ENCODE measurements at regions not wholly inside any gene's neighbourhood (a gene's known extent, or its start where the extent isn't known, plus 50 kb on each side); places are given as distances from the start of the nearest gene placed in this dataset.
A peak's percentile ranks its signal among the peaks of the same experiment; 100 is the strongest.

DNA sequence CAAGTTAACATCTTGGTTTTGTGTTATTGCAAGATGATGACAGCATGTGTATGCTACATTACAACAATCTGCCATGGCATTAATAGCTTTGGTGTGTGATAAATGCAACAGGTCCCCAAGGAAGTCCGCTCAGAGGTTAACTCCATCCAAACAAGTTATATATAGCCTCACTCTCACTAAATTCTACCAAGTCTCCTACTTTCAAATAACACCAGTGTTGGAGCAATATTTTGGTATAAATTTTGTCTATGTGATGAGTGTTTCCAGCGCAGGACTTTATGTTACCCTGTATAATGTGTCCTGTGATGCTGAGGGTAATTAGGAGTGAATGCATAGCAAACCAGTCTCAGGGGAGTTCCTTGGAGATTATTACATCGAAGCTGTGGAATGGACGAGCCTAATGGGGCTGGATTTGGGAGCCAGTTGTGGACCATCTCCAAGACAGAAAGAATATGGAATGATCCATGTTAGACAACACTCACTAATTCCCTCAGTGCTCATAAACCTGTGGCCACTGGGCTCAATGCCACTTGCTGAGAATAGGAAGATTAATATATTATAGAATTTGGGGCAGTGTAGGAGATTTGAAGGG is 127.6 kb upstream of the CXCL12 start:
- no peak for TF ChIP-seq CTCF (IDR thresholded peaks at IDR 0.05; ENCODE audit: low read depth, low read length, missing control alignments)
- H3K4me3 ChIP-seq (replicated peaks; ENCODE audit: low read depth, low read length): no peak overlapping the region
- no peak for DNase-seq (ENCODE audit: extremely low read depth, low read depth)

DNA sequence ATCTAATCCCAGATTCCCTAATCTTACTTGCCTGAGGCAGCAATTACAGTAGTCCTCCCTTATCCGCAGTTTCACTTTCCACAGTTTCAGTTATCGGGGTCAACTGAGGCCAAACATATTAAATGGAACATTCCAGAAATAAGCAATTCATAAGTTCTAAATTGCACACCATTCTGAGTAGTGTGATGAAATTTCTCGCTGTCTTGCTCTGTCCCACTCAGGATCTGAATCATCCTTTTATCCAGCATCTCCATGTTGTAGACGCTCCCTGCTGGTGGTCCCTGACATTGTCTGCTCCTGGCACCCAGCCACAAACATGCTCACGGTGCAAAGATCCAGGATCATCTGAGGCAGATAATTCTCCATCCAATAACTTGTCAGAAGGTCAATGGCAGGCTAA is 128.7 kb upstream of the CXCL12 start:
- peak; percentile 14 for TF ChIP-seq CTCF (IDR thresholded peaks at IDR 0.05; ENCODE audit: low read depth, low read length, missing control alignments)
- DNase-seq (ENCODE audit: extremely low read depth, low read depth): no peak
- no peak overlapping the region for H3K4me3 ChIP-seq (replicated peaks; ENCODE audit: low read depth, low read length)

DNA sequence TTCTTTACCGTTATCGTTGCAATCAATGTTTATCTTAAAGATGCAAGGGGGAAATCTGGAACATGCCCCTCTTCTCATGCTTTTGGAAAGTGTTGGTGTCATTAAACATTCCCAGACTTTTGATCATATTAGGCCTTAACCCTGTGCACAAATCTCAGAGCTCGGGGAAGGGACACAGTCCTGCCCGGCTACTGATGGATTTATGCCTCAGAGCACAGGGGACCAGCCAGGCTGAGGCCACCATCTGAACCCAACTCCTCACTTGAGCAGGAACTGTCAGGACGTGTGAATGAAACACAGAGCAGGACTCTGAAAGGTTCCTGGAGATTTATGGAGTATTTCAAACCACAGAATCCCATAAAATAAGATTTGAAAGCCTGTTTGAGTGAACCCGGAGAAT is 132.0 kb upstream of the CXCL12 start:
- no peak for TF ChIP-seq CTCF (IDR thresholded peaks at IDR 0.05; ENCODE audit: low read depth, low read length, missing control alignments)
- H3K4me3 ChIP-seq (replicated peaks; ENCODE audit: low read depth, low read length): no peak overlapping the region
- no peak for DNase-seq (ENCODE audit: extremely low read depth, low read depth)

DNA sequence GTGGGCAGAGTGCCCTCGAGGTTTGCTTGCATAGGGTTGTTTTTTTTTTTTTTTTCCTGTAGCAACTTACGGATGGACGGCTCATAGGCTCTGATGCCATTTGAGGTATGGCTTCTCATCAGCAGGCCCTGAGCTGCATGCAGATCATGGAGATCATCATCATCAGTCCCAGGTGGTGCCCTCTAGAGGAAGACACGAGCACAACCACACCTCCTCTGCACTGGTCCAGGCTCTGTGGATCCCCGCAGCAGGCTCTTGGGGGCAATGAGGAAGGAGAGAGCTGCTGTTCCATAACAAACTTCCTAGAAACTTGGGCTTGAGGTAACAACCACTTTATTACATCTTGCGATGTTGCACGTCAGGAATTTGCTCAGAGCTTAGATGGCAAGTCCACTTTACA is 132.7 kb upstream of the CXCL12 start:
- TF ChIP-seq CTCF (IDR thresholded peaks at IDR 0.05; ENCODE audit: low read depth, low read length, missing control alignments): peak; percentile 55
- no peak for DNase-seq (ENCODE audit: extremely low read depth, low read depth)
- H3K4me3 ChIP-seq (replicated peaks; ENCODE audit: low read depth, low read length): no peak overlapping the region

GRCh38 chr10:44519361-44519760 is 134.5 kb upstream of the CXCL12 start:
- DNase-seq (ENCODE audit: extremely low read depth, low read depth): no peak
- no peak for TF ChIP-seq CTCF (IDR thresholded peaks at IDR 0.05; ENCODE audit: low read depth, low read length, missing control alignments)
- no peak overlapping the region for H3K4me3 ChIP-seq (replicated peaks; ENCODE audit: low read depth, low read length)

DNA sequence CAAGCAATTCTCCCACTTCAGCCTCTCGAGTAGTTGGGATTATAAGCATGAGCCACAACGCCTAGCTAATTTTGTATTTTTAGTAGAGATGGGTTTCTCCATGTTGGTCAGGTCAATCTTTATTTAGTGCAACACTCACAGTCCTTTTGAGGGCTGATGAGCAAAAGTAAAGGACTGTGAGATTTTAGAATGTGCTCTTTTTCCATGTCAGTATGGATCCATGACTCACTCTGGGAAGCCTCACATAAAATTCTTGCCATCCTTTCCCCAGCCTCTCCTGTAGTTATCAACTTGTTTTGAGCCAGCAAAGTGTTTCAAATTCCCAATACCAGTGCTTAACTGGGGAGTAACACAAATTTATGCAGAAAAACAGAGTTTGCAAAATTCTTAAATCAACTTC is 135.8 kb upstream of the CXCL12 start:
- TF ChIP-seq CTCF (IDR thresholded peaks at IDR 0.05; ENCODE audit: low read depth, low read length, missing control alignments): no peak
- no peak overlapping the region for H3K4me3 ChIP-seq (replicated peaks; ENCODE audit: low read depth, low read length)
- DNase-seq (ENCODE audit: extremely low read depth, low read depth): no peak

DNA sequence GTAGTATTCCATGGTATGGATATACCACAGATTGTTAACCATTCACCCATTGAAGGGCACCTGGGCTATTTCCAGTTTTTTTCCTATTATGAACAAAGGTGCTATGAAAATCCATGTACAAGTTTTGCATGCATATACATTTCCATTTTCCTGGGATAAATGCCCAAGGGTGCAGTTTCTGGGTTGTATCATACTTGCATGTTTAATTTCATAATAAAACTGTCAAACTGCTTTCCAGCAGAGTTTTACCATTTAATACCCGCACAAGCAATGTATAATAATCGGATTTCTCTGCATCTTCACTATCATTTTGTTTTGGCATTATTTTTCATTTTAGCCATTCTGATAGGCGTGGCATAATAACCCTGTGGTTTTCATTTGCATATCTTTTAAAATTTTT is 154.3 kb upstream of the CXCL12 start:
- TF ChIP-seq CTCF (IDR thresholded peaks at IDR 0.05; ENCODE audit: low read depth, low read length, missing control alignments): no peak
- H3K4me3 ChIP-seq (replicated peaks; ENCODE audit: low read depth, low read length): no peak overlapping the region
- no peak for DNase-seq (ENCODE audit: extremely low read depth, low read depth)
